ENCODE measurements at regions not wholly inside any gene's neighbourhood (a gene's known extent, or its start where the extent isn't known, plus 50 kb on each side); places are given as distances from the start of the nearest gene placed in this dataset.
A peak's percentile ranks its signal among the peaks of the same experiment; 100 is the strongest.

- no peak for ATAC-seq
These were observed 173.7 kb downstream of the NR4A2 start for GRCh38 chr2:156158808-156159207.

DNA sequence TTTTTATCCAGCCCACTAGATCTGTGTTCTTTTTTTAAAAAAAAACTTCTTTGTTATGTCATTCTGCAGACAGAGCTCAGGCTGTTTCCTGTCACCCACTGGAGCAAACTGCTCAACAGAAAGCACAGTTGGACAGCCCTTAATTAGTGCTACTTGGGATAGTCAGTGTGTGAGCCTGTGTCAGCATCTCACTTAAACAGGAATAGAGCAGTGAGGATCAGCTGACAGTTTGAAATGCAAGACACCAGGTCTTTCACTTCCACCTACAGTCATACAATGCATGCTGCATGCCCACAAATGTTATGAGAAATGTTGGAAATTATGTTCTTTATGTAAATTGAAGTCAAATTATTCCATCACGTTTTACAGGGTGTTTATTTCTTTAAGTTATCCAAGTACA is 174.9 kb downstream of the NR4A2 start:
- no peak for ATAC-seq

GRCh38 chr2:156156580-156156979 is 175.9 kb downstream of the NR4A2 start:
- no peak for ATAC-seq

DNA sequence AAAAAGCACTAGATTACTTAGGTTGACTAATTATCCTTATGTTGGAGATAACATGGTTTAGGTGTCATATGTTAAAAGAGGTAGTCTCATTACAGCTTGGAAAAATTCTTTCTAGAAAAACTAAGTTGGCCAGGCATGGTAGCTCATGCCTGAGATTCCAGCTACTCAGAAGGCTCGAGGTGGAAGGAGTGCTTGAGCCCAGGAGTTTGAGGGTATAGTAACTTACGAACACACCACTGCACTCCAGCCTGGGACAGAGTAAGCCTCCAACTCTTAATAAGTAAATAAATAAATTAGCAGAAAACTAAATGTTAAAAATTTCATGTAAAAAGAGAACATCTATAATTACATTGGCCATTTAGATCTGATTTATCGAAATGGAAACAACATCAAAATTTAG is 177.2 kb downstream of the NR4A2 start:
- ATAC-seq: no peak

DNA sequence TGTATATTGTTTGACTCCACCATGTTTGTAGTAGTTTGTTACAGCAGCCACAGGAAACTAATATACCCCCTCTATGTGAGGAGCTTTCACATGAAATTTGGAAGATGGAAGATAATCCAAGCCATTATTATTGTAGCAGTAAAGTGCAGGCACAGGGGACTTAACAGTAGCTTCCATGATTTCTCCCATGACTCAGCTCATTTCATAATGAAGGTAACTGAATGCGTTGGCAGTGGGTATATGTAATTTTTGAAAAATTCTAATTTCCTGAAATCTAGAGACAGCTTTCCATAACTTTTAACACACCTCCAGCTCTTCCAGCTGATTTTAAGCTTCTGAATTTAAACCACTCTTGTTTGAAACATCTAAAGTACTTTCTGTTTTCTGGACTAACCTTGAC is 181.2 kb downstream of the NR4A2 start:
- no peak for ATAC-seq

DNA sequence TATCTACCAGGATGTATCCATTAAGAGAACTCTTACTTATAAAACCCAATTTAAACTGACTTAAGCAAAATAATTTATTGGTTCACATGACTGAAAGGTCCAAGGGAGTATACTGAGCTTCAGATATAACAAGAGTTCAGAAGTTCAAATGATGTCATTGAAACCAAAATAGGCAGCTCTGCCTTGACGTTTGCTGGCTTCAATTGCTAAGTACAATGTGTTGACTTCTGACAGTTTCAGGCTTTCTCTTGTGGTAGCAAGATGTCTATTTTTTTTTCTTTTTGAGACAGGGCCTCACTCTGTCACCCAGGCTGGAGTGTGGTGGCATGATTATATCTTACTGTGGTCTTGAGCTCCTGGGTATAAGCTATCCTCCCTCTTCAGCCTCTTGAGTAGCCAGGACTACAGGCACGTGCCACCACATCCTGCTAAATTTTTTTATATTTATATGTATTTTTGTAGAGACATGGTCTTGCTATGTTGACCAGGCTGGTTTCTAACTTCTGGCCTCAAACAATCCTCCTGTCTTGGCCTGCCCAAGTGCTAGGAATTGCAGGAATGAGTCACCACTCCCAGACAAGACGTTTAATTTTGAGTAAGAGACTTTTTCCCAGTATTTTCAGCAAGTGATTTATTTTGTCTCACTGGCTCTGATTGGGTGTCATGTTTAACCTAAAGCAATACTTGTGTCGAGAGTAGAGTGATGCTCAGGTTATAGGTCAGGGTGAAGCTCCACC is 184.8 kb downstream of the NR4A2 start:
- ATAC-seq: peak; percentile 20 to 28

DNA sequence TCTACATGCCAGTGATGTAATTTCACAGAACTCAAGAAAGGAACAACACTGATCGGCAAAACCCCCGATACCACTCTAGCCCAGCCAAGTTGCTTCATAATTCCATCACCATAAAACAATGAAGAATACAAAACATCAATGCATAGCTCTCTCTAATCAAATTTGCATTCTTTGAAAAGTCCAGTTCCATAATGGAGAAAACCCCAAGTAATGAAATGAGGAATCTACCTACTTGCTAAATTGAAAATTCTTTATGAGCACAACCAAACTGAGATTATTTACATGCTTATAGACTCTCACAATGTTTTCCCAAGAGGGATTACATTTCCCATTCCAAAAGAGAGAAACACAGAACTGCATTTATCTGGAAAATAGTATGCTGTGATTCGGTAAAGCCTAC is 186.5 kb downstream of the NR4A2 start:
- ATAC-seq: no peak

GRCh38 chr2:156145469-156145868 is 187.1 kb downstream of the NR4A2 start:
- no peak for ATAC-seq

- ATAC-seq: no peak
These were observed 196.0 kb downstream of the NR4A2 start for GRCh38 chr2:156136566-156136965.

DNA sequence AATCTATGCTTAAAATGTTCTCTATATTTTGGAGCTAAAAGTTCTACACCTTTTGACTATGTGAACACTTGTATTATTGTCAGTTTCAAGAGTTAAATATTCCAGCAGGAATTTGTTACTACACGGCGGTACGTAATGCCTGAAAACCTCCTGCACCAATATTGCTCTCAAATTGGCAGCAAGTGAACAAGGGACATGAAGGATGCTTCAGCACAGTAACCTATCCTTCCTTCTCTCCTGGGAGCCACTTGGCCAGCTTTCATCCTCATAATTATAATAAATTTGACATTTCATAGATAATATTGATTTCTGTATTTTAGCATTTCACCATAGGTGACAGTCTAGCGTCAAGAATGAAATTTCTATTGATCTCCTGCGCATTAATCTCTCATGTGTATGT is 197.6 kb downstream of the NR4A2 start:
- no peak for ATAC-seq

GRCh38 chr2:156132941-156133340 is 199.6 kb downstream of the NR4A2 start:
- ATAC-seq: no peak

DNA sequence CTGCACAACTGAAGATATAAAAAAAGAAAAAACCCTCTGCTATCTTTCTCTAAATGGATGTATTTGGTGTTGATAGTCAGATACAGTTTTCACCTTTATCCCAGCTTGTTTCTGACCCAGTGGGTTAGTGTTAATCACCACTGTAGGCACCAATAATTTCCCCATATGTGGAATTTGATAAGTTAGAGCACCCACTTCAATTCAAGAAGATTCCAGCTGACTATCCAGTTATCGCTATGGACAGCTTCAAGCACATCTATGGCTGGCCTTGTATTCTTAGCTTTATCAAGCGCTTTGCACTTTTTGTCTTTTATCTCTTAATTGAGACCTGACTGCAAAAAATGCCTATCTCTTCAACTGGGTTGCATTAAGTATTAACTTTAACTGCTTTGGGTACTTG is 200.4 kb downstream of the NR4A2 start:
- ATAC-seq: no peak

DNA sequence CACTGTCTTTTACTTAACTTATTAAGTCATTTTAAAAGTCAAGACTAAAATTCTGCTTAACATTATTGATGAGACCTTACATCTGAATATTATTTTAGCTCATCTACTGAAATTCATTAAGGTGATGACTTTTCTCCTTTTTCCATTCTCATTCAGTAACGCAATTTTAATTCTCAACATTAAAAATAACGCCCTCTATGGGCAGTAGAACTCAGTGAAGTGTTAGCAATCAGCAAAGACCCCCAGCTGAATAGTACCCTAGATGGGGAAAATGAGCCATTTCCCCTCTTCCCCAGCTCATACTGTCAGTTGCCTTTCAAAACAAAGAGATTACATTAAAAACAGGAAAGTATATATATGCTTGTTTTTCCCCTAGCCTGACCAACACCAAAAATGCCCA is 203.3 kb downstream of the NR4A2 start:
- no peak for ATAC-seq

- ATAC-seq: no peak
These were observed 207.5 kb downstream of the NR4A2 start for GRCh38 chr2:156125018-156125417.

DNA sequence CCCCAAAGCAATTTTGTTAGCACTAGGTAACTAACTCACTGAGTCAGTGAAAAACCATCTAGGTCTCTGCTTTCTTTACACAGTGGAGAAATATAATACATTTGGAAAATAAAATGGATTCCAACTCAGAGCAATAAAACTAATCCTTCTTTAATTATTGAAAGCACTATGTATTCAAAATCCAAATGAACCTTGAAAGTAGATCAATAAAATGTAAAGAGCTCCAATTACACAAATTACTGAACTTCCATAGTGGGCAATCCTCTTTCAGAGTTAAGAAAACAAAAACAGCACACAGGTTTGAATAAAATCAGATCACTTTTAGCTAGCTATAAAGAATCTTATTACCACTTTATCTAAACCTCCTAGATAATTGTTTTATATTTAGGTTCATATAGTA is 208.1 kb downstream of the NR4A2 start:
- ATAC-seq: no peak

- ATAC-seq: no peak
These were observed 213.6 kb downstream of the NR4A2 start for GRCh38 chr2:156118753-156119416.

GRCh38 chr2:156116113-156116512 is 216.4 kb downstream of the NR4A2 start:
- no peak for ATAC-seq

GRCh38 chr2:156115338-156115737 is 217.2 kb downstream of the NR4A2 start:
- no peak for ATAC-seq

DNA sequence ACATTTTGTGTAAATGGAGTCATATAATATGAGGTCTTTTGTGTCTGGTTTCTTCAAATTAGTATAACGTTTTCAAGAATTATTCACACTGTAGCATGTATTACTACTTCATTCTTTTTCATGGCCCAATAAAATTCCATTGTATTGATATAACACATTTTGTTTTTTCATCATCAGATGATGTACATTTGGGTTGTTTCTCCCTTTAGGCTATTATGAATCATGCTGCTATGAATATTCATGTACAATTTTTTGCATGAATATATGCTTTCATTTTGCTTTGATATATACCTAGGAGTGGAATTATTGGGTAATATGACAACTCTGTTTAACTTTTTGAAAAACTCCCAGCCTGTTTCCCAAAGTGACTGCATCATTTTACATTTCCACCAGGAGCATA is 220.2 kb downstream of the NR4A2 start:
- no peak for ATAC-seq

DNA sequence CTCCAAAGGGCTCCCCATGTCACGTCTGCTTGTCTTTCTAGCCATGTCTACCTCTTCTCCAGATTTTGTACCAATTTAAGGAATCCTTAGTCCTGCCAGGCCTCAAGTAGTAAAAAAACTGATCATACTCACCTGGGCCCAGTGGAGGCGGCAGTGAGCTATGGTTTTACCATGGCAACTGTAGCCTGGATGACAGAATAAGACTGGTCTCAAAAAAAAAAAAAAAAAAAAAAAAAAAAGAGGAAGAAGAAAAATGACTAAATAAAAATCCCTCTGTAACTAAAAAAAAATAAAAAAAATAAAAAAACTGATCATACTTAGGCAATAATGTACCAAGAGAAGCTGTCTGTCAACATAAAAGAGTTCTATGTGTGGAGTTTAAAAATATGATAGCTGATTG is 221.6 kb downstream of the NR4A2 start:
- ATAC-seq: peak; percentile 35 to 49

DNA sequence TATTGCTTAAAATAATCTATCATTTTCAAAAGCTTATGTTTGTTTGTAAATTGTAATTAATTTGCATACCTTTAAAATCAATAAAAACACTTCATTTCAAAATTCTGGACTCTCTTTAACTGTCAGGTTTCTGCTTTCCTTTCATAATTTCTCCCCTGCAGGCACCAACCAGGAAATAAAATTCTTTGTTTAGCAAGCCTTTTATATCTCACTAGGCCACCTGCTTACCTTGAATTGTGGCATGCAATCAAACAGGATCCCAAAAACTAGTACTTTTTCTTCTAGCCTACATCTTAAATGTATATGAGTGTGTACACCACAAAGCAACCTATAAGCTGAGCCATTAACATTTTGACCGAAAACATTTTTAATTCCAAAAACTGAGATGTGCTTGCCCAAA is 233.1 kb downstream of the NR4A2 start:
- ATAC-seq: no peak

DNA sequence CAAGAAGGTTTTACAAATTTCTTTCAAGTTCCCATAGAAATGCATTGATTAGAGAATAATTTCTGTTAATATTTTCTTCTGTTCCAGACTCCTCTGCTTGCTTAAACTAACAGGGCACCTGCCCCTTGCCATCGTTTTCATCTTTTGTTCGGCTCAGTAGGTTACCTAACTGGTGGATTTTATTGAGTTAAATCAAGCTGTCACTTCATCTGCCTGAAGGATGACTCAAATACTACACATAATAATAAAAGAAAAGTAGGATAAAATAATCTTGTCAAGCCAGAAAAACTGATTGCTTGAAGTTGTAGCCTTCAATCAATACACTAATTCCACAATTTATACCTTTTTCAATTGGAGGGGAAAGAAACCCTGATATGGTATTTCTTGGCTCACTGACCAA is 234.0 kb downstream of the NR4A2 start:
- ATAC-seq: no peak

DNA sequence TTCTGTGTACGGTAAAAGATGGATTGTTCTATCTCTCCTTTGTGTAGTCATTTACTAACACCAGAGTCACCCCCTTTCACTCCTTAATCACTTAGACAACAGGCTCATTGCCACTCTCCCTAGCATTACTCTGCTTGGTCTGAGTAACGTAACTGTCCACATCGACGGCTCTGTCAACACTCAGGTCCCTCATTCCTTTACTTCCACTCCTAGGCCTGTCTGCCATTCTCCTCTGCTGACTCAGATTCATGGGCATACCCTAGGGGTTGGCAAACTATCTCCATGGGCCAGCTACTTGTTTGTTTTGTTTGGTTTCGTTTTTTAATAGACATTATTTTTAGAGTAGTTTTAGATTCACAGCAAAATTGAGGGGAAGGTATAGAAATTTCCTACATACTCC is 243.9 kb downstream of the NR4A2 start:
- no peak for ATAC-seq

GRCh38 chr2:156087875-156088274 is 244.6 kb downstream of the NR4A2 start:
- no peak for ATAC-seq

Measured in activated CD4-positive, CD25-positive, alpha-beta regulatory T cell treated with anti-CD3 and anti-CD28 coated beads, Interleukin-2, amount 50 U/mL, for 24 hours (primary cell).